ENCODE measurements at regions not wholly inside any gene's neighbourhood (a gene's known extent, or its start where the extent isn't known, plus 50 kb on each side); places are given as distances from the start of the nearest gene placed in this dataset.

DNA sequence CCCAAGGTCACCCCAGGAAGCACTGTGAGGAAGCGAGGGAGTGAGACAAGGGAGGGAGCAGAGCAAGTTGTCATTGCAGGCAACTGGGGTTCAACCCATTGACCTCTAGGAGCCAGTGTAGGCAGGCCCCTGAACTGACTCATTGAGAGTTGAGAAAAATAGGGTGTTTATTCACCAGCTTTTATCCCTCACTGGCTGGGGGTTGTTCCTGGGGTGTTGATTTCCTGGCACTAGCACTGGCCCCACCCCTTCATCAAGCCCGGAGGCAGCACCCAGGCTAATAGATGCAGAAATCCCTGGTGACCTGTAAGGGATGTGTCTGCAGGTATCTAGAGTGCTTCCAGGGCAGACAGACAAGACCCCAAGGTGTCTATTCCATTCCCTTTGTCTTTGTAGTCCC is 183.9 kb downstream of the ARRDC4 start:
- no peak for DNase-seq (ENCODE audit: low spot score)

GRCh38 chr15:98146031-98146820 is 185.7 kb downstream of the ARRDC4 start:
- no peak for DNase-seq (ENCODE audit: low spot score)

DNA sequence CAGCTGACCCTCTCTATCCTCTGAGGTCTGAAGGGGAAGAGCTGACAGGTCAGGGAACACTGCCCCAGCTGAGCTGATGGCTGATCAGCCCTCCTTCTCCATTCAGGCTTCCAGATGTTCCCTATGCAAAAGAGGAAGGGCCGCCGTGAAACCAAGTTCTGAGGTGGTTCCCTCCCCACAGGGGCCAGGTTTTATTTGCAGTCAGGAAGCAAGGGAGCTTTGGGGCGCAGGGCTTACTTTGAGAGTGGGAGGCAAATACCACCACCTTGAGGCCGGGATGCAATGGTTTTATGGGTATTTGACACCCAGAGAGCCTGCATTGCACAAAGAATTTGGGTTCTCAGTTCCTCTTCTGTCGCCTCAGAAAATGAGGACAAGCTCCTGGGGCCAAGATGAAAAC is 186.9 kb downstream of the ARRDC4 start:
- no peak for DNase-seq (ENCODE audit: low spot score)

DNA sequence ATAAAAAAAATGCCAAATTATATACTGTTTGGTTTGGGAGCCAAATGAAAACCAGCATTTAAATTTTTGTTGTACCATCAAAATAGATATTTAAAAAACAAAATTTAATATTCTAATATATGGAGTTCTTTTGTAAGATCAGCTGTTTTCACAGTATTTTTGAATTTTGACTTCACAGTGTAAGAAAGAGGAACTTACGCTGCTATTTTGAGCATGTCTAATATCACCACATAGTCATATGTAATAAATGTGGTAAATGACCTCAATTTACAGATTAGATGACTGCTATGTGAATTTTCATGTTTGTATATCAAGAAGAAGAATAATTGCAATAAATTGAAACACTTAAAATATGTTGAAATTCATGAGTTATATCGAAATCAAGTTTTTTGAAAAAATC is 189.6 kb downstream of the ARRDC4 start:
- no peak for DNase-seq (ENCODE audit: low spot score)

GRCh38 chr15:98150536-98150935 is 190.0 kb downstream of the ARRDC4 start:
- DNase-seq (ENCODE audit: low spot score) = no peak

GRCh38 chr15:98151096-98151495 is 190.6 kb downstream of the ARRDC4 start:
- DNase-seq (ENCODE audit: low spot score) = no peak

DNA sequence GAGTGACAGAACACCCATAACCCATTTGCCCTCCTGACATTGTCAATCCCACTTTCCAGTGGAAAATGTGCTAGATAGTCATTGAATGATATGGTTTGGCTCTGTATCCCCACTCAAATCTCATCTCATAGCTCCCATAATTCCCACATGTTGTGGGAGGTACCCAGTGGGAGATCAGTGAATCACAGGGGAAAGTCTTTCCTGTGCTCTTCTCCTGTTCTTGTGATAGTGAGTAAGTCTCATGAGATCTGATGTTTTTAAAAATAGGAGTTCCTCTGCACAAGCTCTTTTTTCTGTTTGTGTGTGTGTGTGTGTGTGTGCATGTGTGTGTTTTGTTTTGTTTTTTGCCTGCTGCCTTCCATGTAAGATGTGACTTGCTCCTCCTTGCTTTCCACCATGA is 191.7 kb downstream of the ARRDC4 start:
- no peak for DNase-seq (ENCODE audit: low spot score)

DNA sequence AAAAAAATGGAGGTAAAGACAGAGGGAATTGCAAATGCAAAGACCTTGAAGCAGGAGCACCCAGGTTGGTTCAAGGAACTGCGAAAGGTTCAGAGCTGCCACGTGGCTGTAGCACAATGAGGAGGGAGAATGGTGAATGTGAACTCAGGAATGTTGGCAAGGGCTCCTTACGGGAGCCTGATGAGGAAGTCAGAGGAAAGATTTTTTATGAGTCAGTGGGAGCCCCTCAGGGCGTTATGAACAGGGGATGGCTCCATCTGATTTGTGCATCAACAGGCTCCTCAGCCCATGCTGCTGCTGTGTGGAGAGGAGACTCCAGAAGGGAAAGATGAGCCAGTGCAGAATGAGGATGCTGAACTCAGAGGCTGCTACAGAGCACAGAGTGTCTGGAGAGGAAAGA is 194.4 kb downstream of the ARRDC4 start:
- DNase-seq (ENCODE audit: low spot score) = peak; percentile 87

DNA sequence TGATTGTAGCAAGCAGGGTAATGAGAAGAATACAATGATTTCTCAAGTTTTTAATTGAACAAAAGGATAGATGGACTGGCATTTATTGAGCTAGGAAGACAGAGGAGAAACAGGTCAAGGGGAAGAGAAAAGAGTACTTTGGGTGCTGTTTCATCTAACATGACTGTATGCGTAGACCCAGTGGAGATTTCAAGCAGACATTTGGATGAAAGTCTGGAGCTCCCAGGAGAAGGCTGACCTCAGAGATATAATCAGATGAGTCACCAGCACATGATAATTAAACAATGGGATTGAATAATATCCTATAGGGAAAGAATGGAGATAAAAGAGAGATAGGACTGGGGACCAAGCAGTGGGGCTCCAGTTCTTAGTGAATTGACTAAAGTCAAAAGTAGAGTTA is 194.9 kb downstream of the ARRDC4 start:
- DNase-seq (ENCODE audit: low spot score) = peak; percentile 53

DNA sequence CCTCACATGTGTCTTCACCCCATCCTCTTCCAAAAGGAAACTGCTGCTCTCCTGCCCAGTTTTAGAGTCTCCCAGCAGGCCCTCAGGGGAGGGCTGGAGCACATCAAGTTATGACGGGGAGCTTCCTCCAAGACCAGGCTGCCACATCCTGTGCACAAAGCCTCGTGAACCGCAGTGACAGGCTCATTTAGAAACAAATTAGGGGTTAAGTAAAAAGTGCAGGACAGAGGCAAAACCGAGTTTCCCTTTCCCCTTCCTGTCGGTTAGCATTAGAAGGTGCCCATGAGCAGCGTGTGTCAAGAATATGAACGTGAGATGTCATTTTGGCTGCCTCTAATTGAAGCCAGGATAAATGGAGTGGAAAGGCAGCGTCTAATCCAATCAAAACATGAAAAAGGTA is 199.7 kb downstream of the ARRDC4 start:
- no peak for DNase-seq (ENCODE audit: low spot score)

DNA sequence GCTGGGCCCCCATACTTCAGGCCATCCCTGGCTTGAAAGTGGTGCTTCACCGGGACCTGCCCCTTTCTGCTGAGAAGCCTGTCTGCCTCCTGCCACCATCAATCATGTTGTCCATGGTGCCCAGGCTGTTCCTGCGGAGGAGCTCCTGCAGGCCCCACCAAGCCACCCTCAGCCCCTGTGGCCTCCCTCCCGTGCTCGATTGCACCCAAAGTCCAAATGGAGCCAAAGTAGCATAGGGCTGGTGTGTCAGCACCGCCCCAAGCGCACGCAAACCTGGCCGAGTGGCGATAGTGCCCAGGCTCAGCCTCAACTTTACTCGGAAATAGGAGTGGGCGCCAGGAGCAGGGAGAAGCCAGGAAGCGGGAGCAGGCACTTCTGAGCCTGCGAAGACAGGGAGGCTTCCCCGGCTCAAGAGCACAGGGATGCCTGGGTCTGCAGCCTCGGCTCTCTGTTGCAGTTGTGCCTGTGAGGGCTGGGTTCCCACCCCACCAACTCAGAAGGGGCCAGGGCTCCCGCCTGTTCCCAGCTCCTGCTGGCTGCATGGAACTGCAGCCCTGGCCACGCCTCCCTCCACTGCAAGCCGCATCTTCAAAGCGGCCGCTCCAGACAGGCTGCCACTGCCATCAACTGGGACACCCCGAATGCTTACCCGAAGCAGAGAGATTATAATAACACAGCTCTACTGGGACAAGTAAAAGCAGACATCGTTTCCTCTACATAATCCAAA is 203.0 kb downstream of the ARRDC4 start:
- DNase-seq (ENCODE audit: low spot score) = no peak

DNA sequence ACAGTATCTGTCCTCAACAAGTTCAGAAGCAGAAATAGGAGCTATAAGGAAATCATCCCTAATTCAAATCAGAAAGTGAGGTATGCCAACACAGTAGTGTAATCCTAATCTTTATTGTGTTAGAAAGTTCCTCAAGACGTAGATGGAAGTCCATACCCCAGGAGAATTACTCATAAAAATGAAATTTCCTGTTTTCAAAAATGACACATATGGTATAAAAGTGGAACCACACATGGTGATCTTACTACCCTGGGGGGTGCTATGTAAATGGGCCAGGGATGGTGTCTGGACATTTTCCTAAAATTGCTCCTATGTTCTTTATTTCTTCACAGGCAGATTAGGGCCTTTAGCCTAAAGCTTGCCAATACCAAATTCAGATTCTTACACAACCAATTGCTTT is 204.1 kb downstream of the ARRDC4 start:
- DNase-seq (ENCODE audit: low spot score) = peak; percentile 17

DNA sequence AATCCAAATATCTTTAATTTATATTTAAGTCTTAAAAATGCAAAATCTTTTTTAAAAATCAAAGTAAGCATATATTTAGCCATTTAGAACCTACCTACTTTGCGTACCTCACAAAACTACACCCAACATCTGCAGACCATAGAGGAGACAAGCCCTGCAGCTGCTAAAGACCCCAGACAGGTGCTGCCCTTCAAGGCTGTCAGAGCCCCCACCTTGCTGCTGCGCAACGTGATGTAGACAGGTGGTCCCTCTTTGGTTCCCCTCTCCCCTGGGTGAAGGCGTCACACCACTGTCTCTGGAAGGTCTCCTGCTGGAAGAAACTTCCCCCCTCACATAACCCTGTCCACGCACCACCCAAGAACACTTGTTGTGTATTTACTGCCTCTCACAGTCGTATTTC is 204.5 kb downstream of the ARRDC4 start:
- DNase-seq (ENCODE audit: low spot score) = no peak

GRCh38 chr15:98167722-98168268 is 207.3 kb downstream of the ARRDC4 start:
- DNase-seq (ENCODE audit: low spot score) = no peak

DNA sequence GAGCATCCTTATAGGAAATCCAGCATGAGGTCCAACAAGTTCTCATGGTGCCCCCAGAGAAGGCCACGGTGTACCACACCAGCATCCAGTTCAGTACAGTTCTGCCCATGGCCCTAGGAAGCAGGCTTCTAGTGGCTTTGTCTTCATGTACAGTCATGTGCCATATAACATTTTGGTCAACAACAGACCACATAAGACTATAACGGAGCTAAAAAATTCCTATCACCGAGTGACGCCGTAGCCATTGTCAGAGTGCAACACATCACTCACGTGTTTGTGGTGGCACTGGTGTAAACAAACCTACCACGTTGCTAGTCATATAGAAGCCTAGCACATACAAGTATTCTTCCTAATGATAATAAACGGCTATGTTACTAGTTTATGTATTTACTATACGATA is 209.0 kb downstream of the ARRDC4 start:
- no peak for DNase-seq (ENCODE audit: low spot score)

GRCh38 chr15:98174286-98174685 is 213.8 kb downstream of the ARRDC4 start:
- no peak for DNase-seq (ENCODE audit: low spot score)

GRCh38 chr15:98174841-98175240 is 214.3 kb downstream of the ARRDC4 start:
- DNase-seq (ENCODE audit: low spot score) = no peak

DNA sequence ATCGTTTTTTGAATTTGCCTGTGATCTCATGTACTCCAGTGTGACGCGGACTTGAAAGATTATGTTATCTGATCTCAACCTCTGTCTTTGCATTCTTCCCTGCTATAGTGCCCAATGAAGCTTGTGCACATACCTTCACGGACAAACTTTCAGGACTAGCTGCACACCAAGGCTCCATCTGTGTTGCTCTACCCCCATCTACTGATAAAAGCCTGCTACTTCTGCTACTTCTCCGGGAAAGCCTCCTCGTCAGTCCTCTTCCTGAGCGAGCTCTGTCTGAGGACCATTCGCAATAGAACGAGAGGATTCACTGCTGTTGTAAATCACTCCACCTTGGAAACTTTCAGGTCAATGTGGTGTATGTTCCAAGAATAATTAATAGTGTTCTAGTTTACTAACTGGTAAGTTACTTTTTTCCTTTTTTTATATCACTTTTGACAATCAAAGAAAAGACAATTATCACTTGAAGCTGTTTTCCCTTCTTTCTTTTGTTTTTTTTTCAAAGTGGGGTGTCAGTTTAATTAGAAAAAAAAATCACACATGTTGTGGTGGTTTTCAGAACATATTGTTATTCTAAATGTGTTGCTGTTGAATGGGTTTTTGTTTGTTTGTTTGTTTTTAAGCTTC is 217.6 kb downstream of the ARRDC4 start:
- peak; percentile 85 for DNase-seq (ENCODE audit: low spot score)

DNA sequence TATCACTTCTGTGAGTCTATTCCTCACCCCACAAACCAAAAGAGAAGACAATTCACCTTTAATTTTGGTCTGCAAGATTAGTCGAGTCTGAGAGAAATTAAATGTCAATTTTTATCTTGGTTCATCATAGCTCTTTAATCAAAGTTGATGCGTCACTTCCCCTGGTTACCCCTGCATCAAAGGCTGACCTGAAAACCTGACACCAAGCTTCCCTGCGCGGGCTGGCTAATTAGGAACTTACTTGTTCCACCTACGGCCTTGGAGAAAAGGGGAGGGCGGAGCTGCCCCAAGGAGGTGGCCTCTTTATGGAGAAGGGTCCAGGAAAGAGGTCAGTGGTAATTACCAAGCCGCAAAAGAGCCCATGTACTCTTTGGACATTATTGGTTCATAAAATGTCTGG is 218.4 kb downstream of the ARRDC4 start:
- DNase-seq (ENCODE audit: low spot score) = no peak

DNA sequence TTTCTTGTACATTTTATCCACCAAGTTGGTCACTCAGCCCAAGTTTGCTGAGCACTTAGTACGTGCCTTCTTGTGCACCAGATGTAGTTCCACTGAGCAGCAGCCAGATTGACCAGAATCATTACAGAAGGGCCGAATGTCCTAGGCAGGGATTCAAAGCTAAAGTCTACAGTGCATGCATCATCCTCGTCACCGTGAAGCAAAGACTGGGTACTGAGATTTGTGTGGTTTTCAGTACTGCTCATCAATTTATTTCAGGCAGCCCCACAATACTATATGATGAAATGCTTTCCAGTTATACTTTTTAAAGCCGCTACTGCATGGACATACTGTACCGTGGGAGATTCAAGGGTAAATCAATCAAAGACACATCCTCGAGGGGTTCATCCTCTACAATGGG is 227.0 kb downstream of the ARRDC4 start:
- no peak for DNase-seq (ENCODE audit: low spot score)

GRCh38 chr15:98190914-98191313 is 230.4 kb downstream of the ARRDC4 start:
- DNase-seq (ENCODE audit: low spot score) = no peak

DNA sequence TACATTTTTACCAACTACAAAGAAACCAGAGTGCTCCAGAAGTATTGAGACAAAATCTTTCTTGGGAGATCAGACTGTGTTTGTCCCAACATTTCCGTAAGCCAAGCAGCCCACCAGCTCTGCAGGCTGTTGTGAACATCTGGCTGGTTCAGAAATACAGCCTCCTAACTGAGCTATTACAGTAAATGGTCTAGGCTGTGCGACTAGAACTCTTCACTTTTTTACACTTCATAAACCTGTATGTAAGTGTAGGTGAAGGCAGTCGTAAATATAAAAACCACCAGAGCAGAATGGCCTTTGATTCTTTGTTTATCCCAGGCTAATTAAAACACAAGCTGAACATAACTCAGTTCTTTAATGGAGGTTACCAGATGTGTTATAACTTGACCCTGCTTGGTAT is 235.3 kb downstream of the ARRDC4 start:
- DNase-seq (ENCODE audit: low spot score) = no peak

DNA sequence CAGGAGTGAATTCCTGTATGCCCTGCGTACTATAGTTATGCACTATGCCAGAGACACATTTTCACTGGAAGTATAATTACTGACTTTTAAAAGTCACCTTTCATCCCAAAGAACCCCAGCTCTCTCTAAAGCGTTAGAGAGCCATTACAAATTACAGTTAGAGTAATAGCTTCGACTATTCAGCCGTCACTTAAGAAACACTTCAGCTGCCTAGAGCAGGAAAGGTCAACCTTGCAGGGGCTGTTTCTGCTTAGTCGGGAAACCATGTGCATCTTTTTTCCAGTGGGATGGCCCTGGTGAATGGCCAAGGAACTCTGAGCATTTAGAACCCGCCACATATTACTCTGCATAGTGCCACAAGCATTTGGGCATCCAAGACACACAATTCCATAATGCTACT is 235.9 kb downstream of the ARRDC4 start:
- DNase-seq (ENCODE audit: low spot score) = no peak

All from AG08395 (cell line).